ENCODE measurements at regions not wholly inside any gene's neighbourhood (a gene's known extent, or its start where the extent isn't known, plus 50 kb on each side); places are given as distances from the start of the nearest gene placed in this dataset.

GRCh38 chr6:91613481-91613880 lies 1026.6 kb upstream of the MAP3K7 start:
- no peaks in the 10 kb centered on the region for H3K36me3 ChIP-seq (ENCODE audit: control insufficient read depth in 3 of 3, insufficient read depth in 3 of 3, low read length in 3 of 3)
- no peaks in the 10 kb centered on the region for H3K27me3 ChIP-seq (ENCODE audit: control insufficient read depth in 3 of 3, insufficient read depth in 3 of 3, low read length in 3 of 3)
- no peak overlapping the region for H3K4me3 ChIP-seq (ENCODE audit: low read length in 3 of 3)
- no peaks in the 10 kb centered on the region for H3K4me1 ChIP-seq (ENCODE audit: control insufficient read depth in 3 of 3, insufficient read depth in 3 of 3, low read length in 3 of 3)
- no peaks in the 10 kb centered on the region for H3K9me3 ChIP-seq (ENCODE audit: control insufficient read depth in 3 of 3, low read length in 3 of 3)
- no peak overlapping the region for H3K9ac ChIP-seq (ENCODE audit: low read depth in 1 of 3, low read length in 3 of 3)
- H3K27ac ChIP-seq (ENCODE audit: low read depth, low read length), result no peak overlapping the region

- Histone ChIP-seq H3K9me3 (ENCODE audit: control insufficient read depth in 3 of 3, low read length in 3 of 3) (no peaks in the 10 kb centered on the region), H3K4me3 (ENCODE audit: low read length in 3 of 3) (no peak overlapping the region)
These were observed 1024.3 kb upstream of the MAP3K7 start for GRCh38 chr6:91611190-91611589.

GRCh38 chr6:91608428-91608827 lies 1021.6 kb upstream of the MAP3K7 start:
- no peaks in the 10 kb centered on the region for H3K27me3 ChIP-seq (ENCODE audit: control insufficient read depth in 3 of 3, insufficient read depth in 3 of 3, low read length in 3 of 3)
- no peak overlapping the region for H3K27ac ChIP-seq (ENCODE audit: low read depth, low read length)
- no peaks in the 10 kb centered on the region for H3K4me1 ChIP-seq (ENCODE audit: control insufficient read depth in 3 of 3, insufficient read depth in 3 of 3, low read length in 3 of 3)
- H3K9me3 ChIP-seq (ENCODE audit: control insufficient read depth in 3 of 3, low read length in 3 of 3), result no peaks in the 10 kb centered on the region
- H3K36me3 ChIP-seq (ENCODE audit: control insufficient read depth in 3 of 3, insufficient read depth in 3 of 3, low read length in 3 of 3), result no peaks in the 10 kb centered on the region
- H3K4me3 ChIP-seq (ENCODE audit: low read length in 3 of 3), result no peak overlapping the region
- no peak overlapping the region for H3K9ac ChIP-seq (ENCODE audit: low read depth in 1 of 3, low read length in 3 of 3)

More at GRCh38 chr6:91611190-91611589, 1024.3 kb upstream of the MAP3K7 start:
- Histone ChIP-seq H3K27ac (ENCODE audit: low read depth, low read length) (no peak overlapping the region), H3K27me3 (ENCODE audit: control insufficient read depth in 3 of 3, insufficient read depth in 3 of 3, low read length in 3 of 3) (no peaks in the 10 kb centered on the region), H3K4me1 (ENCODE audit: control insufficient read depth in 3 of 3, insufficient read depth in 3 of 3, low read length in 3 of 3) (no peaks in the 10 kb centered on the region), H3K9ac (ENCODE audit: low read depth in 1 of 3, low read length in 3 of 3) (no peak overlapping the region), H3K36me3 (ENCODE audit: control insufficient read depth in 3 of 3, insufficient read depth in 3 of 3, low read length in 3 of 3) (no peaks in the 10 kb centered on the region)

GRCh38 chr6:91606148-91606901 lies 1019.5 kb upstream of the MAP3K7 start:
- Histone ChIP-seq H3K4me1 (ENCODE audit: control insufficient read depth in 3 of 3, insufficient read depth in 3 of 3, low read length in 3 of 3) (no peaks in the 10 kb centered on the region), H3K27ac (ENCODE audit: low read depth, low read length) (no peak overlapping the region), H3K9ac (ENCODE audit: low read depth in 1 of 3, low read length in 3 of 3) (no peak overlapping the region), H3K9me3 (ENCODE audit: control insufficient read depth in 3 of 3, low read length in 3 of 3) (no peaks in the 10 kb centered on the region), H3K36me3 (ENCODE audit: control insufficient read depth in 3 of 3, insufficient read depth in 3 of 3, low read length in 3 of 3) (no peaks in the 10 kb centered on the region), H3K4me3 (ENCODE audit: low read length in 3 of 3) (no peak overlapping the region), H3K27me3 (ENCODE audit: control insufficient read depth in 3 of 3, insufficient read depth in 3 of 3, low read length in 3 of 3) (no peaks in the 10 kb centered on the region)

GRCh38 chr6:91600561-91600960 lies 1013.7 kb upstream of the MAP3K7 start:
- no peaks in the 10 kb centered on the region for H3K27me3 ChIP-seq (ENCODE audit: control insufficient read depth in 3 of 3, insufficient read depth in 3 of 3, low read length in 3 of 3)
- H3K4me3 ChIP-seq (ENCODE audit: low read length in 3 of 3), result no peak overlapping the region
- no peak overlapping the region for H3K27ac ChIP-seq (ENCODE audit: low read depth, low read length)
- H3K36me3 ChIP-seq (ENCODE audit: control insufficient read depth in 3 of 3, insufficient read depth in 3 of 3, low read length in 3 of 3), result no peaks in the 10 kb centered on the region
- no peaks in the 10 kb centered on the region for H3K9me3 ChIP-seq (ENCODE audit: control insufficient read depth in 3 of 3, low read length in 3 of 3)
- H3K4me1 ChIP-seq (ENCODE audit: control insufficient read depth in 3 of 3, insufficient read depth in 3 of 3, low read length in 3 of 3), result no peaks in the 10 kb centered on the region
- H3K9ac ChIP-seq (ENCODE audit: low read depth in 1 of 3, low read length in 3 of 3), result no peak overlapping the region

- H3K4me3 ChIP-seq (ENCODE audit: low read length in 3 of 3), result no peak overlapping the region
- no peak overlapping the region for H3K9ac ChIP-seq (ENCODE audit: low read depth in 1 of 3, low read length in 3 of 3)
- no peaks in the 10 kb centered on the region for H3K27me3 ChIP-seq (ENCODE audit: control insufficient read depth in 3 of 3, insufficient read depth in 3 of 3, low read length in 3 of 3)
- H3K27ac ChIP-seq (ENCODE audit: low read depth, low read length), result no peak overlapping the region
- no peaks in the 10 kb centered on the region for H3K9me3 ChIP-seq (ENCODE audit: control insufficient read depth in 3 of 3, low read length in 3 of 3)
- H3K4me1 ChIP-seq (ENCODE audit: control insufficient read depth in 3 of 3, insufficient read depth in 3 of 3, low read length in 3 of 3), result no peaks in the 10 kb centered on the region
- H3K36me3 ChIP-seq (ENCODE audit: control insufficient read depth in 3 of 3, insufficient read depth in 3 of 3, low read length in 3 of 3), result no peaks in the 10 kb centered on the region
These were observed 1003.3 kb upstream of the MAP3K7 start for GRCh38 chr6:91590191-91590590.

GRCh38 chr6:91580635-91581034 lies 993.8 kb upstream of the MAP3K7 start:
- no peak overlapping the region for H3K9ac ChIP-seq (ENCODE audit: low read depth in 1 of 3, low read length in 3 of 3)

GRCh38 chr6:91575032-91575431 lies 988.2 kb upstream of the MAP3K7 start:
- H3K27me3 ChIP-seq (ENCODE audit: control insufficient read depth in 3 of 3, insufficient read depth in 3 of 3, low read length in 3 of 3), result no peaks in the 10 kb centered on the region

More at GRCh38 chr6:91580635-91581034, 993.8 kb upstream of the MAP3K7 start:
- Histone ChIP-seq H3K9me3 (ENCODE audit: control insufficient read depth in 3 of 3, low read length in 3 of 3) (no peaks in the 10 kb centered on the region), H3K4me1 (ENCODE audit: control insufficient read depth in 3 of 3, insufficient read depth in 3 of 3, low read length in 3 of 3) (no peaks in the 10 kb centered on the region), H3K36me3 (ENCODE audit: control insufficient read depth in 3 of 3, insufficient read depth in 3 of 3, low read length in 3 of 3) (no peaks in the 10 kb centered on the region), H3K27me3 (ENCODE audit: control insufficient read depth in 3 of 3, insufficient read depth in 3 of 3, low read length in 3 of 3) (no peaks in the 10 kb centered on the region), H3K27ac (ENCODE audit: low read depth, low read length) (no peak overlapping the region), H3K4me3 (ENCODE audit: low read length in 3 of 3) (no peak overlapping the region)

GRCh38 chr6:91573826-91574416 lies 987.0 kb upstream of the MAP3K7 start:
- no peaks in the 10 kb centered on the region for H3K4me1 ChIP-seq (ENCODE audit: control insufficient read depth in 3 of 3, insufficient read depth in 3 of 3, low read length in 3 of 3)
- H3K9me3 ChIP-seq (ENCODE audit: control insufficient read depth in 3 of 3, low read length in 3 of 3), result no peaks in the 10 kb centered on the region
- no peaks in the 10 kb centered on the region for H3K27me3 ChIP-seq (ENCODE audit: control insufficient read depth in 3 of 3, insufficient read depth in 3 of 3, low read length in 3 of 3)
- no peak overlapping the region for H3K4me3 ChIP-seq (ENCODE audit: low read length in 3 of 3)
- no peak overlapping the region for H3K27ac ChIP-seq (ENCODE audit: low read depth, low read length)
- no peak overlapping the region for H3K9ac ChIP-seq (ENCODE audit: low read depth in 1 of 3, low read length in 3 of 3)
- no peaks in the 10 kb centered on the region for H3K36me3 ChIP-seq (ENCODE audit: control insufficient read depth in 3 of 3, insufficient read depth in 3 of 3, low read length in 3 of 3)

More at GRCh38 chr6:91575032-91575431, 988.2 kb upstream of the MAP3K7 start:
- no peak overlapping the region for H3K9ac ChIP-seq (ENCODE audit: low read depth in 1 of 3, low read length in 3 of 3)
- H3K4me1 ChIP-seq (ENCODE audit: control insufficient read depth in 3 of 3, insufficient read depth in 3 of 3, low read length in 3 of 3), result no peaks in the 10 kb centered on the region
- no peaks in the 10 kb centered on the region for H3K36me3 ChIP-seq (ENCODE audit: control insufficient read depth in 3 of 3, insufficient read depth in 3 of 3, low read length in 3 of 3)
- H3K4me3 ChIP-seq (ENCODE audit: low read length in 3 of 3), result no peak overlapping the region
- H3K9me3 ChIP-seq (ENCODE audit: control insufficient read depth in 3 of 3, low read length in 3 of 3), result no peaks in the 10 kb centered on the region
- H3K27ac ChIP-seq (ENCODE audit: low read depth, low read length), result no peak overlapping the region

- Histone ChIP-seq H3K4me1 (ENCODE audit: control insufficient read depth in 3 of 3, insufficient read depth in 3 of 3, low read length in 3 of 3) (no peaks in the 10 kb centered on the region), H3K27ac (ENCODE audit: low read depth, low read length) (no peak overlapping the region), H3K27me3 (ENCODE audit: control insufficient read depth in 3 of 3, insufficient read depth in 3 of 3, low read length in 3 of 3) (no peaks in the 10 kb centered on the region), H3K4me3 (ENCODE audit: low read length in 3 of 3) (no peak overlapping the region), H3K9me3 (ENCODE audit: control insufficient read depth in 3 of 3, low read length in 3 of 3) (no peaks in the 10 kb centered on the region), H3K9ac (ENCODE audit: low read depth in 1 of 3, low read length in 3 of 3) (no peak overlapping the region), H3K36me3 (ENCODE audit: control insufficient read depth in 3 of 3, insufficient read depth in 3 of 3, low read length in 3 of 3) (no peaks in the 10 kb centered on the region)
These were observed 986.0 kb upstream of the MAP3K7 start for GRCh38 chr6:91572878-91573277.

Measured in skeletal muscle tissue (tissue), 3 donors.